ENCODE measurements at regions not wholly inside any gene's neighbourhood (a gene's known extent, or its start where the extent isn't known, plus 50 kb on each side); places are given as distances from the start of the nearest gene placed in this dataset.
A peak's percentile ranks its signal among the peaks of the same experiment; 100 is the strongest.

DNA sequence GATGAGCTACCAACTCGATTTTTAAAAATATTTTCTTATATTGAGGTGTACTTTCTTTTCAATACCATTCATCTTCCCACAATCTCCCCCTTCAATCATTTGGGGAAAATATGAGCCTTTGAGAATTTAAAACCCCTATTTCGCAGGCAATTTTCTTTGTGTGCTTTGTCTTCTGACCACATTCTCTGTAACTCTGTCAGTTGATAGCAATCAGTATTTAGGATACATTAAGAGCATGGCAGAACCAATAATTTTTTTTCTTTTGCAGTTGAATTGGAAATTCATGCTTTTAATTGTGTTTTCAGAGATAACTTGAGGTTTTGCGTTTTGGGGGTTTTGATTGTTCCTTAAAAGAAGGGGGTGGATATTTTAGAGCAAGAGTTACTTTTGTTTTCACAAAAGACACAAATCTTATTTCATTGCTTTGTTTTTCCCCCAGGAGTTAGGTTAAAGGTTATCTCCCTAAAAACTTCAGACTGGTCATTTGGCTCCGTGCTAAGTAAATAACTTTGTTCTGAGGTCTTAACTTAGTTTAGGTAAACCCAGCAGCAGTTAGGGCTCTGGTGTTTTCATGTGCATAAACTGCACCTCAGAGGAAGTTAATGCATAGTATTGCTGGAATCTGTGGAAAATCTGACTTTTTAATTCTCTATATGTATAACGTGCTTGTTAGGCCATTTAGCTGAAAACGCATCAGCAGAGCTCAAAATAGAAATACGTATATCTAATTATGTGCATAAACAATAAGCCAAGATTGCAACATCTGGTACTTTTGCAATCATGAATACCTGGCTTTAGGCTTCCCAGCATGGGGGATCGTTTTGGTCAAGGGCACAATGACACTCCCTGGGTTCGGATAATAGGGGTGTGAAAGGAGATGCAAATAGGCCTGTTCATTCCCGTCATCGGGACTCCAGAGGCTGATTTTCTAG lies 676.4 kb upstream of the ANKRD30A start:
- Mint-ChIP-seq H3K4me1 (ENCODE audit: low read depth) (peaks cover 38% of the 10 kb centered on the region), H3K4me3 (ENCODE audit: unreplicated experiment) (no peak overlapping the region), H3K9me3 (ENCODE audit: low read depth) (no peaks in the 10 kb centered on the region), H3K27me3 (ENCODE audit: low read depth) (no peaks in the 10 kb centered on the region), H3K36me3 (ENCODE audit: low read depth) (no peaks in the 10 kb centered on the region), H3K27ac (ENCODE audit: unreplicated experiment) (peak overlapping the region; percentile 20)
- TF ChIP-seq, protein P1, sequence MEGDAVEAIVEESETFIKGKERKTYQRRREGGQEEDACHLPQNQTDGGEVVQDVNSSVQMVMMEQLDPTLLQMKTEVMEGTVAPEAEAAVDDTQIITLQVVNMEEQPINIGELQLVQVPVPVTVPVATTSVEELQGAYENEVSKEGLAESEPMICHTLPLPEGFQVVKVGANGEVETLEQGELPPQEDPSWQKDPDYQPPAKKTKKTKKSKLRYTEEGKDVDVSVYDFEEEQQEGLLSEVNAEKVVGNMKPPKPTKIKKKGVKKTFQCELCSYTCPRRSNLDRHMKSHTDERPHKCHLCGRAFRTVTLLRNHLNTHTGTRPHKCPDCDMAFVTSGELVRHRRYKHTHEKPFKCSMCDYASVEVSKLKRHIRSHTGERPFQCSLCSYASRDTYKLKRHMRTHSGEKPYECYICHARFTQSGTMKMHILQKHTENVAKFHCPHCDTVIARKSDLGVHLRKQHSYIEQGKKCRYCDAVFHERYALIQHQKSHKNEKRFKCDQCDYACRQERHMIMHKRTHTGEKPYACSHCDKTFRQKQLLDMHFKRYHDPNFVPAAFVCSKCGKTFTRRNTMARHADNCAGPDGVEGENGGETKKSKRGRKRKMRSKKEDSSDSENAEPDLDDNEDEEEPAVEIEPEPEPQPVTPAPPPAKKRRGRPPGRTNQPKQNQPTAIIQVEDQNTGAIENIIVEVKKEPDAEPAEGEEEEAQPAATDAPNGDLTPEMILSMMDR (IDR thresholded peaks at IDR 0.05), result no peak
- DNase-seq (ENCODE audit: low spot score), result no peak

DNA sequence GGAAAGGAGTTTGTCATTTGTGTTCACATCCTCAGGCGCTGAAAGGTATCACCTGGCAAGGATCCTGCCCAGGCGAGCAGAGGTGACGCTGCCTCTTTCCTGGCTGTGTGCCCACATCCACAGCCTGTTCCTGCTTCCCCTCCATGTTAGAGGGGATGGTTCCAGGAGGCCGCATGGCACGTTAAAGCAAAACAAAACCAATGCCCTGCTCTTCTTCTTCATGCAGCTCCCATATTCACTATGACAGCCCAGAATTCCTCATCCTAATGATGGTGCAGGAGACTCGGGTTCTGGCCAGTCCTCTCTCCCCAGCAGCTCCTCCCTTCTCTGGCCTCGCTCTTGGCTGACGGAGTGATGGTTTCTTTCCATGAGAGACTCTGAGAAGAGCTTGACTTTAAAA lies 678.5 kb upstream of the ANKRD30A start:
- Mint-ChIP-seq H3K27ac (ENCODE audit: unreplicated experiment) (peak overlapping the region; percentile 27), H3K4me1 (ENCODE audit: low read depth) (peaks cover 42% of the 10 kb centered on the region), H3K4me3 (ENCODE audit: unreplicated experiment) (no peak overlapping the region), H3K36me3 (ENCODE audit: low read depth) (no peaks in the 10 kb centered on the region), H3K27me3 (ENCODE audit: low read depth) (no peaks in the 10 kb centered on the region), H3K9me3 (ENCODE audit: low read depth) (no peaks in the 10 kb centered on the region)
- no peak for DNase-seq (ENCODE audit: low spot score)
- TF ChIP-seq, protein P1 (IDR thresholded peaks at IDR 0.05), result no peak

DNA sequence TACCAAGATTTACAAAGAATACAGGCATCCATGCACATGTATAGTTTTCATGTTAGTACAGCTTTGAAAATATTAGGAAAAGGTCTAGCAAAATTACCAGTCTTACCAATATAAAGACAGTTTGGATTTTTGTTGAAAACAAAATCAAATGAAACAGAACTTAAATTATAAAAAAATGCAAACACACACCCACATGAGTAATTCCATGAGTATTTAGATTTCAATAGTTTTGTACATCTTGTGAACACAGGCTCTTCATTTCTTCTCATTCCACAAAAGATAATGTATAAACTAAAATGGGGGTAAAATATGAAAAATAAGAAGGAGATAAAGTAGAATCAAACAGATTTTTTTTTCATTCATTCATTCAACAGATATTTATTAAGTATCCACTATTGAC lies 682.2 kb upstream of the ANKRD30A start:
- Mint-ChIP-seq H3K36me3 (ENCODE audit: low read depth) (no peaks in the 10 kb centered on the region), H3K4me3 (ENCODE audit: unreplicated experiment) (no peak overlapping the region), H3K4me1 (ENCODE audit: low read depth) (peaks cover 17% of the 10 kb centered on the region), H3K9me3 (ENCODE audit: low read depth) (peaks cover 5% of the 10 kb centered on the region), H3K27me3 (ENCODE audit: low read depth) (no peaks in the 10 kb centered on the region), H3K27ac (ENCODE audit: unreplicated experiment) (no peak overlapping the region)
- DNase-seq (ENCODE audit: low spot score), result no peak
- TF ChIP-seq, protein P1 (IDR thresholded peaks at IDR 0.05), result no peak

DNA sequence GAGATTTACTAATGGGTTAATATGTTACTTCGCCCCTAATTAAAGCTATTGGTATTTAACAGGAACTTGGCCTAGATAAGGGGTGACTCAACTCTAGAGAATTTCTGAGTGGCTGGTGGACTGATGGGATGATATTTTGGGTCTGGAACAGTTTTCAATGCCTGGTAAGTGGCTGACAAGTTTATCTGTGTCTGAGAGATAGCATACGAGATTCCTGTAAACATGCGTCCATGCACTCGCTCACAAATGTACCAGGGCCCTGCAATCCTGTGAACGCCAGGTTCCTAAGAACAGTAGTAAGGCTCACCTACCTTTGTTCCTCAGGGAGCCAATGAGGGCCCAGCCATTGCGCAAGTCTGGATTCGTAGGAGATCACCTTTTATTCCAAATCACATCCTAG lies 683.8 kb upstream of the ANKRD30A start:
- H3K27me3 Mint-ChIP-seq (ENCODE audit: low read depth), result no peaks in the 10 kb centered on the region
- H3K4me1 Mint-ChIP-seq (ENCODE audit: low read depth), result peaks cover 16% of the 10 kb centered on the region
- peaks cover 5% of the 10 kb centered on the region for H3K9me3 Mint-ChIP-seq (ENCODE audit: low read depth)
- TF ChIP-seq, protein P1 (IDR thresholded peaks at IDR 0.05), result no peak
- H3K36me3 Mint-ChIP-seq (ENCODE audit: low read depth), result no peaks in the 10 kb centered on the region
- no peak overlapping the region for H3K4me3 Mint-ChIP-seq (ENCODE audit: unreplicated experiment)
- no peak for DNase-seq (ENCODE audit: low spot score)
- H3K27ac Mint-ChIP-seq (ENCODE audit: unreplicated experiment), result no peak overlapping the region

DNA sequence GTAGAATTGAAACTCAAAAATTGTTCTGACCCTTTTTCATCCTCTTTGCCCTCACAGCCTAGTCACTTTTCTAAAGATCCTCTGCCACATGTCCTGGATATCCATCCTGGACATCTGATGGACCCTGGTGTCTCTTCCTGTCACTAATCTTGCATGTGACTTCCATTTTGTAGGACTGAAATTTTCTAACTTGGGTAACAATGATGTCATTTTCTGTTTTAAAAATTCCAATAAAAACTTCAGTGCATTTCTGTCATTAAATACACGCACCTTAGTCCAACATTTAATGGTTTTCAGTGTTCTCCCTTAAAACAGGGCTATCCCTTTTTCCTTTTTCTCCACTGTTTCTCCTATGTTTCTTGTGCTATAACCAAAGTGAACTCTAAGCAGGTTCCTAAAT lies 684.9 kb upstream of the ANKRD30A start:
- Mint-ChIP-seq H3K27me3 (ENCODE audit: low read depth) (no peaks in the 10 kb centered on the region), H3K36me3 (ENCODE audit: low read depth) (no peaks in the 10 kb centered on the region), H3K4me3 (ENCODE audit: unreplicated experiment) (no peak overlapping the region), H3K27ac (ENCODE audit: unreplicated experiment) (no peak overlapping the region), H3K9me3 (ENCODE audit: low read depth) (peaks cover 5% of the 10 kb centered on the region), H3K4me1 (ENCODE audit: low read depth) (peaks cover 14% of the 10 kb centered on the region)
- TF ChIP-seq, protein P1 (IDR thresholded peaks at IDR 0.05), result no peak
- DNase-seq (ENCODE audit: low spot score), result no peak

Data from chondrocyte (in vitro differentiated cells).